CD4-positive, alpha-beta T cell (primary cell): ENCODE measurements at regions not wholly inside any gene's neighbourhood (a gene's known extent, or its start where the extent isn't known, plus 50 kb on each side); places are given as distances from the start of the nearest gene placed in this dataset.

ENCODE experiments used
- ATAC-seq: fragments of 200-7000 bp; cut with Tn5 transposase; one replicate; pipeline ENCODE4 v1.10.0; 2022; ENCODE audit warnings: mild to moderate bottlenecking; ENCODE audit not compliant: poor library complexity
- CTCF ChIA-PET: fragments of 350-600 bp; sonication (Branson Sonifier 250); formaldehyde crosslinking; loops from one replicate; lab custom pipeline; 2021; ENCODE audit warnings: antibody characterized with exemption, inconsistent platforms; lab: Charles Lee
- POLR2A ChIA-PET: fragments of 350-600 bp; sonication (Branson Sonifier 250); formaldehyde crosslinking; loops from one replicate; lab custom pipeline; 2021; ENCODE audit warnings: antibody characterized with exemption, inconsistent platforms; lab: Charles Lee
- DNase-seq, 14 experiments: peaks; one replicate each; pipeline ENCODE4 v3.0.0-alpha.2; 2013 to 2020; ENCODE audit warnings: mixed read lengths in 2 of 14
- H3K27ac ChIP-seq, 2 donors: one replicate each; pipeline versions ENCODE4 v1.5.1 to v1.7.0; 2013; ENCODE audit warnings: low read length in 2 of 2, low read depth in 1 of 2, mild to moderate bottlenecking in 1 of 2
- H3K27me3 ChIP-seq, 2 experiments: 1 replicate in 1 of 2; 2 replicates in 1 of 2; pipeline versions ENCODE4 v1.6.1 to v1.7.0; 2013; ENCODE audit warnings: low read length in 2 of 2, control low read depth in 1 of 2, mild to moderate bottlenecking in 1 of 2, moderate library complexity in 1 of 2; ENCODE audit not compliant: insufficient read depth in 2 of 2, control insufficient read depth in 1 of 2
- H3K36me3 ChIP-seq: one replicate; pipeline ENCODE4 v1.6.1; 2013; ENCODE audit warnings: low read length, control low read depth; ENCODE audit not compliant: insufficient read depth
- H3K4me1 ChIP-seq: one replicate; pipeline ENCODE4 v1.6.1; 2013; ENCODE audit warnings: low read length, control low read depth; ENCODE audit not compliant: insufficient read depth
- H3K4me3 ChIP-seq: one replicate; pipeline ENCODE4 v1.5.1; 2013; ENCODE audit warnings: mild to moderate bottlenecking, low read length, moderate library complexity
- H3K9me3 ChIP-seq, 2 experiments: 1 replicate in 1 of 2; 2 replicates in 1 of 2; pipeline versions ENCODE4 v1.6.1 to v1.7.0; 2013; ENCODE audit warnings: low read length in 2 of 2, mild to moderate bottlenecking in 2 of 2, control low read depth in 1 of 2, moderate library complexity in 1 of 2; ENCODE audit not compliant: control insufficient read depth in 1 of 2, insufficient read depth in 1 of 2
- H3K27ac Mint-ChIP-seq: one replicate; pipeline ENCODE4 v1.8.0; 2020; ENCODE audit warnings: mixed read lengths
- H3K27me3 Mint-ChIP-seq: one replicate; pipeline ENCODE4 v1.8.0; 2021; ENCODE audit warnings: mixed read lengths
- H3K36me3 Mint-ChIP-seq: one replicate; pipeline ENCODE4 v1.8.0; 2021; ENCODE audit warnings: low read depth, mixed read lengths
- H3K4me1 Mint-ChIP-seq: one replicate; pipeline ENCODE4 v1.8.0; 2021; ENCODE audit warnings: low read depth, mixed read lengths
- H3K4me3 Mint-ChIP-seq: one replicate; pipeline ENCODE4 v1.8.0; 2020; ENCODE audit warnings: mild to moderate bottlenecking, mixed read lengths
- H3K9me3 Mint-ChIP-seq: one replicate; pipeline ENCODE4 v1.8.0; 2020; ENCODE audit warnings: mixed read lengths
- CTCF ChIP-seq: fragments of 200-600 bp; IDR thresholded peaks from one replicate; pipeline ENCODE4 v1.8.0; 2022; ENCODE audit warnings: antibody characterized with exemption, mild to moderate bottlenecking
- intact Hi-C, 2 experiments: fragments of 100-400 bp; cut with DNase I in 1 of 2; cut with micrococcal nuclease in 1 of 2; formaldehyde crosslinking; loops; one replicate each; pipeline versions ENCODE4 v1.15.1 to v1.9.0; 2023 to 2025; cut with DNase I, micrococcal nuclease

GRCh38 chr11:38990139-38990538, 2392.1 kb upstream of the RAG2 start:
- Histone ChIP-seq H3K4me1 (no peaks in the 10 kb centered on the region), H3K9me3 (peaks cover 6 to 16% of the 10 kb centered on the region in 2 experiments), H3K27ac (no peak overlapping the region), H3K36me3 (no peaks in the 10 kb centered on the region), H3K27me3 (no peaks in the 10 kb centered on the region), H3K4me3 (no peak overlapping the region)
- ATAC-seq (no peak), DNase-seq (no peak)
- intact Hi-C loops, result no loop called here
- Mint-ChIP-seq H3K9me3 (peaks cover 17% of the 10 kb centered on the region), H3K36me3 (no peaks in the 10 kb centered on the region), H3K27ac (no peak overlapping the region), H3K4me1 (no peaks in the 10 kb centered on the region), H3K4me3 (no peak overlapping the region), H3K27me3 (no peaks in the 10 kb centered on the region)
- ChIA-PET CTCF (no interaction called here), POLR2A (no interaction called here)
- no peak for TF ChIP-seq CTCF

- peaks cover 6 to 13% of the 10 kb centered on the region in 2 experiments for H3K9me3 ChIP-seq
- intact Hi-C loops, result no loop called here
- H3K4me1 Mint-ChIP-seq, result no peaks in the 10 kb centered on the region
- no peaks in the 10 kb centered on the region for H3K27me3 Mint-ChIP-seq
- peaks cover 20% of the 10 kb centered on the region for H3K9me3 Mint-ChIP-seq
- H3K27me3 ChIP-seq, result no peaks in the 10 kb centered on the region
- DNase-seq (no peak), ATAC-seq (no peak)
- POLR2A ChIA-PET, result no interaction called here
- no peaks in the 10 kb centered on the region for H3K36me3 Mint-ChIP-seq
- H3K4me3 Mint-ChIP-seq, result no peak overlapping the region
- CTCF ChIA-PET, result no interaction called here
- no peak overlapping the region for H3K4me3 ChIP-seq
- no peak overlapping the region for H3K27ac Mint-ChIP-seq
- no peak for TF ChIP-seq CTCF
- no peak overlapping the region for H3K27ac ChIP-seq
- H3K36me3 ChIP-seq, result no peaks in the 10 kb centered on the region
- H3K4me1 ChIP-seq, result no peaks in the 10 kb centered on the region
These were observed 2390.9 kb upstream of the RAG2 start for GRCh38 chr11:38988908-38989307.

GRCh38 chr11:38972220-38972619, 2374.2 kb upstream of the RAG2 start:
- H3K9me3 Mint-ChIP-seq, result no peaks in the 10 kb centered on the region
- H3K27me3 ChIP-seq, result no peaks in the 10 kb centered on the region
- H3K36me3 Mint-ChIP-seq, result no peaks in the 10 kb centered on the region
- DNase-seq, result no peak
- POLR2A ChIA-PET, result no interaction called here
- no peak overlapping the region for H3K4me3 ChIP-seq
- H3K4me1 ChIP-seq, result no peaks in the 10 kb centered on the region
- no peaks in the 10 kb centered on the region for H3K36me3 ChIP-seq
- peaks cover 0 to 9% of the 10 kb centered on the region in 2 experiments for H3K9me3 ChIP-seq
- no peak overlapping the region for H3K27ac ChIP-seq
- ATAC-seq, result no peak
- CTCF ChIA-PET, result no interaction called here
- intact Hi-C loops, result no loop called here
- no peak for TF ChIP-seq CTCF
- no peaks in the 10 kb centered on the region for H3K4me1 Mint-ChIP-seq
- H3K27me3 Mint-ChIP-seq, result no peaks in the 10 kb centered on the region
- H3K4me3 Mint-ChIP-seq, result no peak overlapping the region
- H3K27ac Mint-ChIP-seq, result no peak overlapping the region
